CMK (cell line): ENCODE measurements at regions not wholly inside any gene's neighbourhood (a gene's known extent, or its start where the extent isn't known, plus 50 kb on each side); places are given as distances from the start of the nearest gene placed in this dataset.
"Not testable (repeated sequence)": the region's sequence is repeated elsewhere in the genome, so short reads cannot be mapped to it uniquely, and the experiment has no call there.

ENCODE experiments used
- DNase-seq: peaks from one replicate; pipeline ENCODE4 v3.0.0-alpha.2; 2010; ENCODE audit warnings: low read depth

DNA sequence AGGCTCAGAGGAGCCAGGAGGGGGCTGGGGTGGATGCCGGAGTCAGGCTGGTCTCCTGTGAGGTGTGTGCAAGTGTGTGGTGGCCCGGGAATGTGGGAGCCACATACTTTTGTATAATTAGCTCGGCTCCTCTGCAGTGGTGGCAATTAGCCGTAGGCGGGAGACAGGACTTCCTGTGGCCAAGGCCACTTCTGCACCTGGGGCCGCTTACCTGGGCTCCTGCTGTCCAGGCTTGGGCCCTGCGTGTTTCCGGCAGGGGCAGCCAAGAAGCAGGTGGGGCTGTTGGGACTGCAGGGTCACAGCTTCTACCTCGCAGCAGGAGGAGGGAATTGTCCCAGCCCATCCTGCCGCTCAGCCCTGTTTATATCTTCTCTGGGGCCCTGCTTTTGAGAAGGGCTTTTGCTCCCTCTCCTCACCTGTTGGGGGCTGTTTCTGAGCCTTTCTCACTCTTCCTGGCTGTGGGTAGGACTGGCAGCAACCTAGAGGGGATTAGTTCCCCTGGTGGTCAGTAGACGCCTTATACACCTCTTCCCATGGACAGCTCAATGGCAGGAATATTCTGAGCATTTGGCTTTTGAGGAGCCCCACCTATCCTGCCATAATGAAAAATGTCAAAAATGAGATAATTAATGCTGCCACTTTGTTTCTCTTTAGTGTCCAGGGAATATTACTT is 145.4 kb upstream of the PITX1 start:
- no peak for DNase-seq

GRCh38 chr5:135178476-135179155 is 144.6 kb upstream of the PITX1 start:
- no peak for DNase-seq

- no peak for DNase-seq
Measured at GRCh38 chr5:135177591-135177990, 143.6 kb upstream of the PITX1 start.

GRCh38 chr5:135176991-135177390 is 143.0 kb upstream of the PITX1 start:
- no peak for DNase-seq

DNA sequence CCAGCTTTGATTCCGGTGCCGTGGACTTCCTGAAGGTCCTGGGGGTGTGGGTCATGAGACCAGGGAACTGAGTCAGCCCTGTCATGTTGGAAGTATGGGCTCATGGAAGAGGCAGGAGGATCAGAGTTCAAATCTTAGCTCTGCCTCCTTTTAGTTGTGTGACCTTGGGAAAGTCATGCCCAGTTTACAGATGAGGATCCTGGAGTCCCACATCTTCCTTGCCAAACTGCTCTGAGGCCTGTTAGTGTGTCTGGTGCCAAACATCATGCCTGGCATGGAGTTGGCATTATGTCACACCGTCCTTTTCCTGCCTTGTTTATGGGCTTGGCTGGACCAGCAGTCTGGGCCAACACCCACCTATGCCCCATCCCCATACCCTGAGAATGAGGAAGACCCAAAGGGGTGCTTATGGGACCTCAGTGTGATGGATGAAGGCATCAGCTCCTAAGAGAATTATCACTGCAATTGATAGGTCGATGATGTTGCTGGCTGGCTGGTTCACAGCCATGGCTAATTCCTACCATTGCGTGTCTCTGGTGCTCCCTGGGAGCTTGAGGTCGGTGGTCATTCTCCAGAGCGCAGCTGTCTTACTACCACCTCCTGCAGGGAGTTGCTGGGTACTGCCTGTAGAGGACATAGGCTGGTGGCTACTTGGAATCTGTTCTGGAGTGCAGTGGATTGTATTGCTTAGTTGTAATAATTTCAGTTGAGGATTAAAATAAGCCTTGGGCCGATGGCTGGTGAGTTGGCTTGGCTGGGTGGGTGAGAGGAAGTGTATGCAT is 140.5 kb upstream of the PITX1 start:
- DNase-seq, result no peak

DNA sequence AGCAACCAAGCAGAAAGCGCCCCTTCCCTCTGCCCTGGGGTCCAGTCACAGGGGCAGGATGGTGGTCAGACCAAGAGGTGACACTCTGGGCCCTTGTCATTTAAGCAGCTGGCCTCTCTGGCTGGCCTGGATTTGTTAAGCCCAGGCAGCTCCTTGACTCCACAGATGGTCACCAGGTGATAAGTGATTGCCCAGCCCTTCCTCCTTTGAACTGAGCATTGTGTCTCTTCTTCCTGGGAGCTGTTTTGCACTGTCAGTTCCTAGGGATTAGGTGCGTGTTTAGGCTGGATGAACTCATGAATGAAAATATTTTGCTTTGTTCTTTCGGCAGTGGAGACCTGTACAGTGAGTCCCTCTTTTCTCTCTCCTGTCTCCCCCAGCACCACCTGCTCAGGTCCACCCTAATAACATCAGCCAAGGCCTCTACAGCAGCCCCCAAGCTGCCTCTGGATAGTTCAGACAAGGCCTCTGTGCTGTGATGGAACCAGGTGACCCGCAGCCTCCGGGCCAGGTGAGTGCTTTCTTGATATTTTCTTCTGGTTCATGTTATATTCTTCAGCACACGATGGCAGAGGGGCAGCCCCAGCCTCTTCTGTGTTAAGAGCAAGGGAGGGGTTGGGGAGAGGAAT is 139.7 kb upstream of the PITX1 start:
- DNase-seq, result no peak

GRCh38 chr5:135172718-135173117 is 138.7 kb upstream of the PITX1 start:
- DNase-seq, result no peak

DNA sequence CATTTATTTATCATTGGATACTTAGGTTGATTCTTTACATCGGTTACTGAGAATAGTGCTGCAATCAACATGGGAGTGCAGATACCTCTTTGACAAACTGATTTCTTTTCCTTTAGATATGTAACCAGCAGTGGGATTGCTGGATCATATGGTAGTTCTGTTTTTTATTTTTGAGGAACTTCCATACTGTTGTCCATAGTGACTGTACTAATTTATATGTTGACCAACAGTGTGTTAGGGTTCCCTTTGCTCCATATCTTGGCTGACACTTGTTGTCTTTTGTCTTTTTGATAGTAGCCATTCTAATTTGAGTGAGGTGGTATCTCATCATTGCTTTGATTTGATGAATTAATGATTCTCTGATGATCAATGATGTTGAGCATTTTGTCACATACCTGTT is 137.3 kb upstream of the PITX1 start:
- DNase-seq, result no peak

DNA sequence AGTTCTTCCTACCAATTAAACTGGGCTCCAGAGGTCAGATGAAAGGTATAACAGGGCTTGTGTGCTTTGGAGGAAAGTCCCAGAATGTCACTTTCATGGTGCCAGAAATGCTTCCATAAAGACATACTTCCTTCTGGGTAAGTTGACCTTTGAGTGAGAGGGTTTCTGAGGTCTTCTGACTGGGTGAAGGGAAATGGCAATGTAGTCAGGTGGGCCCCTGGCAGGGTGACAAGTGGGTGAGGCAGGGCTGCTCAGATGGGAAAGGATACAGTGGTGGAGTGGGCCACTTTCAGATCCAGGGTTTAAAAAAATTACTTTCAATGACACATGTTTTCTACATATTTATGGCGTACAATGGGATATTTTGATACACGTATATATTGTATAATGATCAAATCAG is 136.5 kb upstream of the PITX1 start:
- DNase-seq, result no peak

DNA sequence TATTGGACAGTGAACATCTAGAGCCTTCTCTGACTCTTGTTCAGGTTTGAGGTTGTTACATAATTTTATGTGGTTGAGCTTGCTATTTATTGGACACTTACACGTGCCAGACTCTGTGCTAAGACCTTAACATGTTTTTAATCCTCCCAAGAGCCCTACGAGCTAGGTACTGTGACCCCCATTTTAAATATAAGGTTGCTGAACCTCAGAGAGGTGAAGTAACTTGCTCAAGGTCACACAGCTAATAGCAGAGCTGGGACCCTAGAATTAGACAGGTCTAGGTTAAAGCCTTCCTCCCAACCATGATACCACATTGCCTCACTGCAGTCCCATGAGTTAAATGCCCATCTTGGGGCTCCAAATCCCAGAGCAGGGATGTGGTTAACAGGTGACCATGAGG is 135.7 kb upstream of the PITX1 start:
- no peak for DNase-seq

DNA sequence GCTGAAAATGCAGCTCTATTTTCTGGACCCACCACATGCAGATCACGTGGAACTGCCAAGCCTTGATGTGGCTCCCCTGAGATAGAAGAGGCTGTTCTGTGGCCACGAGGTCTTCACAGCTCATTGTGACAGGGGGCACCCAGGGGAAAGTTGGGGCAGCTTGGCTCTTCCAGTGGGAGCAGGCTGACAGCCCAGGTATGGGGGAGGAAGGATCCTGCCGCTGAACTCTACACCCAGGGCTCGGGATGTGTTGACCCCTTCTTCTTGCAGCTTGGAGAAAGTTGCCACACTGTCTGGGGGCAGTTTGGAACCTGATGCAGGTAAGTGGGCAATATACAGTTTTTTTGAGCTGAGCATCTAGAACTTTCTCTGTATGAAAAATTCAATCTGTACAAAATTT is 133.6 kb upstream of the PITX1 start:
- DNase-seq, result no peak

DNA sequence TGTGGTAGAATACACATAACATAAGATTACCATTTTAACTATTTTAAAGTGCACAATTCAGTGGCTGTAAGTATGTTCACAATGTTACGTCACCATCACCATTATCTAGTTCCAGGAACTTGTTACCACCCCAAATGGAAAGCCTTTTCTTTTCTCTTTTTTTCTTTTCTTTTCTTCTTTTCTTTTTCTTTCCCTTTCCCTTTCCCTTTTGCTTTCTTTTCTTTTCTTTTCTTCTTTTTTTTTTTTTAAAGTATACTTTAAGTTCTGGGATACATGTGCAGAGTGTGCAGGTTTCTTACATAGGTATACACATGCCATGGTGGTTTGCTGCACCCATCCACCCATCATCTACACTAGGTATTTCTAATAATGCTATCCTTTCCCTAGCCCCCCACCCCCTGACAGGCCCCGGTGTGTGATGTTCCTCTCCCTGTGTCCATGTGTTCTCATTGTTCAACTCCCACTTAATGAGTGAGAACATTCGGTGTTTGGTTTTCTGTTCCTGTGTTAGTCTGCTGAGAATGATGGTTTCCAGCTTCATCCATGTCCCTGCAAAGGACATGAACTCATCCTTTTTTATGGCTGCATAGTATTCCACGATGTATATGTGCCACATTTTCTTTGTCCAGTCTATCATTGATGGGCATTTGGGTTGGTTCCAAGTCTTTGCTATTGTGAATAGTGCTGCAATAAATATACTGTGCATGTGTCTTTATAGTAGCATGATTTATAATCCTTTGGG is 131.0 kb upstream of the PITX1 start:
- not testable (repeated sequence) for DNase-seq

- no peak for DNase-seq
Measured at GRCh38 chr5:135163964-135164363, 129.9 kb upstream of the PITX1 start.

GRCh38 chr5:135163391-135163790 is 129.4 kb upstream of the PITX1 start:
- DNase-seq, result no peak

GRCh38 chr5:135162661-135163265 is 128.7 kb upstream of the PITX1 start:
- no peak for DNase-seq

DNA sequence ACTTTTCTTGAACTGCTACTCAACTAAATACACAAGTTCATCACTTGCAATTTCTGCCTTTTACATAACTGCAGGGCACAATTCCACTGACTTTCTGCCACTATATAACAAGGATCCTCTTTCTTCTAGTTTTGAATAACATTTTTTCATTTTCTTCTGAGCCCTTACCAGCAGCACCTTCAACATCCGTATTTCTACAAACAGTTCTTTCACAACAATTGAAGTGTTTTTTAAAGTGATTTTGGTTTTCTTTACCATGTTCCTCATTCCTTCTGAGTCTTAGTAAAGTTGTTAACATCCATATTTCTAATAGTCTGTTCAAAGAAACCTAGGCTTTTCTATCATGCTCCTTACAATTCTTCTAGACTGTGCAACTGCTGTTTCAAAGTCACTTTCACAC is 127.2 kb upstream of the PITX1 start:
- DNase-seq, result no peak

DNA sequence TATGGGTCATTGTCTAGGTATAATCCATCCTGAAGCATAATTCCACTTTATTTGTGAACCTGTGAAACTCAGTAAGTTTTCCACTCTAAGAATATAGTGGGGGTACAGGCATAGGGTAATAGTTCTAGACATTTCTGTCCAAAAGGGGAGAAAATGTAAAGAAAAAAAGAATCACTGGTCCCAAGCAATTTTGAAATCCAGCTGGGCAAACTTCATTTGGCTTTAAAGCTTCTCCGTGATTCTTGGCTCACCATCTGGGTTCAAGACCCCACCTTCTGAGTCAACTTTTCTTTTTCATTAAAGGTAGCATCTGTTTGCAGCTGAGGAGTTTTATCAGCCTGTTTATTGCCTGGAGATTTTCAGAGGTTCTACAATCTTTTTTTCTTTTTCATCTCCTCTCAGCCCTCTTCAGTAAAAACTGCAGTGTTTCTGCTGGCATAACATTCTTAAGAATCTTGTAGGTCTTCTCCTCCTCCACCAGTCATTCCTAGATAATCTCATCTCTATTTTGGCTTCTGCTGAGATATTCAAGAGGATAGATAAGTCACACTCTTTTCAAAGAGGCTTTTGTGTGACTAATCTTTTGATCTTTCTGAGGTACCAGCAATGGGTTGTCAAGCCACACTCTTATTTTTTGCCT is 126.1 kb upstream of the PITX1 start:
- DNase-seq, result no peak

GRCh38 chr5:135159626-135160025 is 125.6 kb upstream of the PITX1 start:
- no peak for DNase-seq

- no peak for DNase-seq
Measured at GRCh38 chr5:135158982-135159381, 125.0 kb upstream of the PITX1 start.

- no peak for DNase-seq
Measured at GRCh38 chr5:135158314-135158697, 124.3 kb upstream of the PITX1 start.
